ENCODE measurements at regions not wholly inside any gene's neighbourhood (a gene's known extent, or its start where the extent isn't known, plus 50 kb on each side); places are given as distances from the start of the nearest gene placed in this dataset.

GRCh38 chr10:117450940-117451339, 75.7 kb upstream of the PDZD8 start:
- H3K27me3 Mint-ChIP-seq = peaks cover 5% of the 10 kb centered on the region
- POLR2A ChIA-PET = no interaction called here

GRCh38 chr10:117449636-117450035, 74.4 kb upstream of the PDZD8 start:
- no peak for DNase-seq
- H3K4me3 Mint-ChIP-seq = no peak overlapping the region
- ChIA-PET CTCF (interaction anchor here (0.5 kb wide), 1 partner anchor 36 kb away, joined by 5 read pairs; no protein-coding TSS in a partner anchor), POLR2A (no interaction called here)
- H3K27ac Mint-ChIP-seq = no peak overlapping the region
- H3K9me3 Mint-ChIP-seq = peaks cover 12% of the 10 kb centered on the region
- ATAC-seq (ENCODE audit: low read depth) = no peak
- no peaks in the 10 kb centered on the region for H3K36me3 Mint-ChIP-seq (ENCODE audit: low read depth)
- peaks cover 6% of the 10 kb centered on the region for H3K27me3 Mint-ChIP-seq
- H3K4me1 Mint-ChIP-seq = no peaks in the 10 kb centered on the region
- no peak for TF ChIP-seq CTCF (IDR thresholded peaks at IDR 0.05)
- intact Hi-C loops (cut with micrococcal nuclease) = no loop called here

More at GRCh38 chr10:117450940-117451339, 75.7 kb upstream of the PDZD8 start:
- no peak for ATAC-seq (ENCODE audit: low read depth)
- no peak for TF ChIP-seq CTCF (IDR thresholded peaks at IDR 0.05)
- intact Hi-C loops (cut with micrococcal nuclease) = no loop called here
- H3K36me3 Mint-ChIP-seq (ENCODE audit: low read depth) = no peaks in the 10 kb centered on the region
- no peak overlapping the region for H3K27ac Mint-ChIP-seq
- no peak for DNase-seq
- H3K4me1 Mint-ChIP-seq = no peaks in the 10 kb centered on the region
- no peak overlapping the region for H3K4me3 Mint-ChIP-seq
- H3K9me3 Mint-ChIP-seq = peaks cover 11% of the 10 kb centered on the region
- CTCF ChIA-PET = no interaction called here

- TF ChIP-seq CTCF (IDR thresholded peaks at IDR 0.05) = no peak
- Mint-ChIP-seq H3K27ac (no peak overlapping the region), H3K36me3 (ENCODE audit: low read depth) (no peaks in the 10 kb centered on the region), H3K4me1 (no peaks in the 10 kb centered on the region), H3K4me3 (no peak overlapping the region), H3K27me3 (peaks cover 6% of the 10 kb centered on the region), H3K9me3 (peaks cover 13% of the 10 kb centered on the region)
- no peak for DNase-seq
- intact Hi-C loops (cut with micrococcal nuclease) = no loop called here
- ChIA-PET CTCF (no interaction called here), POLR2A (no interaction called here)
- no peak for ATAC-seq (ENCODE audit: low read depth)
Observed at GRCh38 chr10:117448802-117449201, 73.6 kb upstream of the PDZD8 start.

GRCh38 chr10:117445992-117446391, 70.8 kb upstream of the PDZD8 start:
- Mint-ChIP-seq H3K4me3 (no peak overlapping the region), H3K4me1 (peaks cover 5% of the 10 kb centered on the region), H3K9me3 (peaks cover 9% of the 10 kb centered on the region), H3K27ac (no peak overlapping the region), H3K27me3 (peaks cover 14% of the 10 kb centered on the region), H3K36me3 (ENCODE audit: low read depth) (no peaks in the 10 kb centered on the region)
- DNase-seq = no peak
- POLR2A ChIA-PET = no interaction called here
- ATAC-seq (ENCODE audit: low read depth) = no peak
- TF ChIP-seq CTCF (IDR thresholded peaks at IDR 0.05) = no peak
- intact Hi-C loops (cut with micrococcal nuclease) = no loop called here
- CTCF ChIA-PET = interaction anchor here (1.0 kb wide), 1 partner anchor 9 kb away, joined by 3 read pairs; no protein-coding TSS in a partner anchor

- no peak overlapping the region for H3K4me3 Mint-ChIP-seq
- H3K4me1 Mint-ChIP-seq = peaks cover 5% of the 10 kb centered on the region
- ChIA-PET POLR2A (no interaction called here), CTCF (no interaction called here)
- intact Hi-C loops (cut with micrococcal nuclease) = no loop called here
- no peaks in the 10 kb centered on the region for H3K36me3 Mint-ChIP-seq (ENCODE audit: low read depth)
- H3K27me3 Mint-ChIP-seq = peaks cover 14% of the 10 kb centered on the region
- no peak for TF ChIP-seq CTCF (IDR thresholded peaks at IDR 0.05)
- peaks cover 9% of the 10 kb centered on the region for H3K9me3 Mint-ChIP-seq
- no peak for DNase-seq
- no peak for ATAC-seq (ENCODE audit: low read depth)
- H3K27ac Mint-ChIP-seq = no peak overlapping the region
Observed at GRCh38 chr10:117444497-117445040, 69.3 kb upstream of the PDZD8 start.

Measured in activated B cell treated with CpG ODN at 0.5 μM for 24 hours (primary cell).